Fibroblast of skin of right quadriceps (primary cell): ENCODE measurements at regions not wholly inside any gene's neighbourhood (a gene's known extent, or its start where the extent isn't known, plus 50 kb on each side); places are given as distances from the start of the nearest gene placed in this dataset.
"Not testable (repeated sequence)": the region's sequence is repeated elsewhere in the genome, so short reads cannot be mapped to it uniquely, and the experiment has no call there.

Experiments used
- DNase-seq: peaks from one replicate; pipeline ENCODE4 v3.0.0-alpha.2; 2013

DNA sequence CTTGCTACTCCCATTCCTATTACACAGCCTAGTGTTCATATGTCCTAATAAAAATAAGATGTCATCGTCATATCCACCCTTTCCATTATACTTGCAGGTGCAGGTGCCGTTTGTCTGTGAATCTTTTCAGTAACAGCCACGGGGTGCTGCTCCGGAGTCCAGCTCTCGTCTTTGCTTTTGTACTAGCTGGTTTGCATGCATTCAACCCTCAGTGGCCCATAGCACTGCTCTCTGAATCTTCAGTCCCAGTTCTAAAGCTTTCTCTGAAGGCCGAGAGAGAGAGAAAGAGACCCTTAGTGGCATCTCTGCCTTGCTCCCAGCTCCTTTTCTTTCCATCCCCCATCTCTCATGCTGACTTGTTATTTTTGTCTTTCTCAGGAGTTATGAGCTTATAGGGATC is 468.5 kb downstream of the TMEM232 start:
- DNase-seq: no peak

DNA sequence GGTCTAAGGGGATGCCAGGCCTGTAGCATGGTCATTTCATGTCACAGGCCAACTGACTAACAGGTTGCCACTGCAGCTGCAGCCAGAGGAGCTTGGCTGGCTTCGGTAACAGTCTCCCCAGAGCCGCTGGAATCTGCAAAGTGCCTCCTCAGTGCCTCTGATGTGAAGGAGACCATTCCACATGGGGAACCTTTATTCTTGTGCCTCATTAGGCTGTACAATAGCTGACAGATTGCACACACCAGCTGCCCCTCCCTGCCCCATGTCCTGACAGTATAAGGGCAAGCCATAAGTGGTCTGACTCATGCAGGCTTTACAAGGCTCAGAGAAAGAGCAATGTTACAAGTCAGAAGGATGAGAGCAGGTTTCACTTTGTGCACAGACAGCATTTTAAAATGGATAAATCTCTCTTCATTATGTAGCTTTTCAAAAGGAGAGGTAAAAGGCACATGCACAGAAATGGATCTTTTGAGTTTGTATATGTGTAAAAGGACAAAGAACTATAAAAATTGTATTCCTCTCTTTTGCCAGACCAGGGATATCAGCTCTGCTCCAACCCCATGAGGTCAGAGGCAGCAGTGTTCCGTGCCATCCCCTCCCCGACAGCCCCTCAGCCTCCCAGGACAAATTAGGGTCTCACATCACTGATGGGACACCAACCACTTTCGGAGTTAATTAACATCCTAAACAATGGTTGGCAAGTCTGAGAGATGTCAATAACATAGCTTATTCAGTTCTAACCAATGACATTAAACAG is 467.8 kb downstream of the TMEM232 start:
- peak; percentile 74 for DNase-seq

DNA sequence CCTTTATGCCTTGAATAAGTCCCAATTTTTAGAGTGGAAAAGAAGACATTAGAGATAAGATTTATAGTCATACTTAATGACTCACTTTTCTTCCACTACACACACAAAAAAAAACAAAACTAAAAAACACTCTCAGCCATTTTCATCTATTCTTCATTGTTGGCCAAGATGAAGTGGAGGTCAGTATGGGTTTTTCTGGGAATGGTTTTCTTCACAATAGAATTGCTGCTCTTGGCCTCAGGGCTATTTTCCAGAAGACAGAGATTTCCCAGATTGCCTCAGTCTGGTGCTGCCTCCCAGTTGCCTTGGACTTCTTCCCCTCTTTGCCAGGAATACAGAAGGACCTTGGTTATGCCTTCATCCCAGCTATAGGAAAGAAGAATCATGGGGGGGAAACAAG is 463.7 kb downstream of the TMEM232 start:
- DNase-seq: peak; percentile 34

DNA sequence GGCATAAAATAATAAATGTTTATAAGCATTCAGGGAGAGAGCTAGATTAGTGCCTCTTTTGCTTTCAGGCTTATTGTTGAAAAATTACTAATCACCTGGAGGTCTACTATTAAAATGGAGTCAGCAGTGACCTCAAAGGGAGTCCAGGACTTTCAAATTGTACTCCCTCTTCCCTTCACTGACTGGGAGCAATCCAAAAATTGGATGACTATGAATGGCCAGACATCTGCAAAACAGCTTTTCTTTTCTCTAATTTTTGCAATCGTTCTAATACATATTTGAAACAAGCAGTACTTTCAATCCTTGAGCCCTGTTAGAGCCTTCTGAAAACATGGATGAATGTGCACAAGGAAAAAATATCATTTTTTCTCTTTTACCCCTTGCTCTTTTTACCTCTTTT is 461.8 kb downstream of the TMEM232 start:
- no peak for DNase-seq

DNA sequence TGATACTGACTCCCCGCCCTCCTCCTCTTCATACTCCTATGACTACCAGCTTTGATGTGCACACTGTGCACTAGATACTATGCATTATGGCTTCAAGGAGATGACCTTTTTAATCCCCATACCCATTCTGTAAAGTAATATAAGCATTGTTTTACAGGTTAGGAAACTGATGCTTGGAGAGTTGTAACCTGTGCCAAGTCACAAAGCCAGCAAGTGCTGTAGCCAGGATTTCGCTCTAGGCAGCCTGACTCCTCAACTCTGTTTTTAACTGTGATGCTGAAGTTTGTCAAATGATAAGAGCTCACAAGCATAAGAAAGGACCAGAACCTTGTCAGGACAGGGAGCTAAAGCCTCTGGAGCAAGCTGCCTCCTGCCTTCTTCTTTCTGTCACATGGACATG is 461.3 kb downstream of the TMEM232 start:
- DNase-seq: no peak

DNA sequence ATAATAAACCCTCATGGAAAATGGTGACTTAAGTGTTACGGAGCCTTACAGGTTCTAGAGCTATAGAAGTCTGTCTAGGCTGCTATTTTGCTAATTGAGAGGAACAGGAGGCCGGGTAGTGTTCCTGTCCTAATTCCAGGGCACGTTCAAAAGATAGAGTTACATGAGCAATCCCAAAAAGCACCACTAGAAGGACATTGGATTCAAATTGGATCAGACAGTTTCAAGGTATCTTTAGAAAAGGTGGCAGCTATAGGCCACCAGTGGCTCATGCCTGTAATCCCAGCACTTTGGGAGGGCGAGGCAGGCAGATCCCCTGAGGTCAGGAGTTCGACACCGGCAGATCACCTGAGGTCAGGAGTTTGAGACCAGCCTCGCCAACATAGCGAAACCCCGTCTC is 458.8 kb downstream of the TMEM232 start:
- DNase-seq: no peak

DNA sequence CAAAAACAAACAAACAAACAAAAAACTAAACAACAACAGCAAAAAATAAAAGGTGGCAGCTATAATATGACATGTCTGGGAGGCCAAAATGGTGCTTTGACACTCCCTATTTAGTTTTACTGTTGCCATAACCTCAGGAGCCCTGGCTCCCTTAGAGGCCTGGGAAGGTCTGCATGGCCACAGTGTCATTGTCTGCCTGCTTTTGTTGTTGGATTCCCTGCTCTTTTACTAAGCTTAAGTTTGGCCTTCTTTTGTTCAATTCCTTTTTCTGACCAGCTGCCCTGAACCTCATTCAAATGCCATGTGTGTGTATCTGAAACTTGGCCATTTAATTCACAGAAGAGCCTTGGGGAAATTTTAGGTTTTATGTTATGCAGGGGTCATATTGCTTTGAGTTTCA is 458.2 kb downstream of the TMEM232 start:
- no peak for DNase-seq

DNA sequence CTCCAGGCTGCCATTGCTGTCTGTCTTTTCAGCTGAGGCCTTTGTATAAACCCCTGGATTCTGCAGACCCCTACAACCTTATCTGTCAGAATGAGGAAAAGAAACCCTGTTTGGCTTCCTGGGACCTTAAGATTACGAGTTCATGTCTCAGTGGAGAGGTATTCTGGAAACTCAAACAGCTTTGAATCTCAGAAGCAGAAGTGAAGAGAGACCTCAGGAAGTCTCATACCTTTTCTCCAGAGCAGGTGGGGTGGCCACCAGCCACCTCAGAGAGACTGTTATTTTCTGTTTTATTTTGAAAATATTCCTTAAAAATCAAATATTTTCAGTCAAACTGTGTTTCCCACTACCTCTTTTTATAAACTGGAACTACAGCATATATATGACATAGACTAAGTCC is 457.5 kb downstream of the TMEM232 start:
- DNase-seq: no peak

DNA sequence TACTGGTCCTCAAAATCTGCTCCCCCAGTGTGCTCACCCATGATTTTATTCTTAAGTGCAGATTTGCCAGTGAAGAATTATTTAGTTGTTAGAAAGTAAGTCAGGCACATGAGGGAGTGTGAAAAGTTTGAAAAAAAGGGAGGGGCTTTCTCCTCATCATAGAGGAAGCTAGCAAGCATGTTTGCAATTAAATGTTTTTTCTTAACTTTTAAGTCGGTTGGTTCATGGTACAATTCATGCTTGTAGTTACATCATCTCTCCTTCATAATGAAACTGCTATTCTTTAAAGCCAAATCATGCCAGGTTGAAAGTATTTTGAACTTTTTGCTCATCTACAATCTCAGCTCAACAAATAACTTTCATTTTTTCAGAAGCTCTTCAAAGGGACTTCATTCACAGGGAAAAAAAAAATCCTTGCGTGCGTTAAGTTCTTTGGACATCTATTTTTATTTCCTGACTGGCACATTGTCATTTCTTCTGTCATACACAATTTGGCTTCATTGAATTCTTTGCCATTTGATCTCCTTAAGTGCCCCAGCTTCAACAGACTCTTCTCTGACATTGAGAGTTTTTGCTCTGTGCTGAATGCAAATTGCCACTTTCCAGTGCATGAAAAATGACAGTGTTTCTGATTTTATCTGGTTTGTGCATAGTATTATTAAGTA is 456.9 kb downstream of the TMEM232 start:
- peak; percentile 65 for DNase-seq

DNA sequence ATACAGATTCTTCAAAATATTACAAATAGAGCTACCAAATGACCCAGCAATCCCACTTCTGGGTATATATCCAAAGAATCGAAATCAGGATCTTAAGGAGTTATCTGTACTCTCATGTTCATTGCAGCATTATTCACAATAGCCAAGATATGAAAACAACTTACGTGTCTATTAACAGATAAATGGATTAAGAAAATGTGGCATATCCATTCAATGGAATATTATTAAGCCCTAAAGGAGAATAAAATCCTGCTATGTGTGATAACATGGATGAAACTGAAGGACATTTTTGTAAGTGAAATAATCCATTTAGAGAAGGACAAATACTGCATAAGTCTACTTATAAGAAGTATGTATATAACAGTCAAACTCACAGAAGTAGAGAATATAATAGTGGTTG is 450.6 kb downstream of the TMEM232 start:
- DNase-seq: no peak

DNA sequence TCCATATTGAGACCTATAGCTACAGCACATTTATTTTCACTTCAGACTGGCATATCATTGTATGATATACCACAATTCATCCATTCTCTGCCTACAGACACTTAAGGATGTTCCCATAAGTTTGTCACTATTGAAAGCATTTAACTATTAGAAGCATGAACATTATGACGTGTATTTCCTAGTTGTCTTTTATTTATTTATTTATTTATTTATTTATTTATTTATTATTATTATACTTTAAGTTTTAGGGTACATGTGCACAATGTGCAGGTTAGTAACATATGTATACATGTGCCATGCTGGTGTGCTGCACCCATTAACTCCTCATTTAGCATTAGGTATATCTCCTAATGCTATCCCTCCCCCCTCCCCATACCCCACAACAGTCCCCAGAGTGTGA is 448.0 kb downstream of the TMEM232 start:
- not testable (repeated sequence) for DNase-seq

DNA sequence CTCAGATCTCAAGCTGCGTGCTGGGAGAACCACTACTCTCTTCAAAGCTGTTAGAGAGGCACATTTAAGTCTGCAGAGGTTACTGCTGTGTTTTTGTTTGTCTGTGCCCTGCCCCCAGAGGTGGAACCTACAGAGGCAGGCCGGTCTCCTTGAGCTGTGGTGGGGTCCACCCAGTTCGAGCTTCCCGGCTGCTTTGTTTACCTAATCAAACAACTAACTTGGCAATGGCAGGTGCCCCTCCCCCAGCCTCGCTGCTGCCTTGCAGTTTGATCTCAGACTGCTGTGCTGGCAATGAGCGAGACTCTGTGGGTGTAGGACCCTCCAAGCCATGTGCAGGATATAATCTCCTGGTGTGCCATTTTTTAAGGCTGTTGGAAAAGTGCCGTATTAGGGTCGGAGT is 442.4 kb downstream of the TMEM232 start:
- DNase-seq: not testable (repeated sequence)

DNA sequence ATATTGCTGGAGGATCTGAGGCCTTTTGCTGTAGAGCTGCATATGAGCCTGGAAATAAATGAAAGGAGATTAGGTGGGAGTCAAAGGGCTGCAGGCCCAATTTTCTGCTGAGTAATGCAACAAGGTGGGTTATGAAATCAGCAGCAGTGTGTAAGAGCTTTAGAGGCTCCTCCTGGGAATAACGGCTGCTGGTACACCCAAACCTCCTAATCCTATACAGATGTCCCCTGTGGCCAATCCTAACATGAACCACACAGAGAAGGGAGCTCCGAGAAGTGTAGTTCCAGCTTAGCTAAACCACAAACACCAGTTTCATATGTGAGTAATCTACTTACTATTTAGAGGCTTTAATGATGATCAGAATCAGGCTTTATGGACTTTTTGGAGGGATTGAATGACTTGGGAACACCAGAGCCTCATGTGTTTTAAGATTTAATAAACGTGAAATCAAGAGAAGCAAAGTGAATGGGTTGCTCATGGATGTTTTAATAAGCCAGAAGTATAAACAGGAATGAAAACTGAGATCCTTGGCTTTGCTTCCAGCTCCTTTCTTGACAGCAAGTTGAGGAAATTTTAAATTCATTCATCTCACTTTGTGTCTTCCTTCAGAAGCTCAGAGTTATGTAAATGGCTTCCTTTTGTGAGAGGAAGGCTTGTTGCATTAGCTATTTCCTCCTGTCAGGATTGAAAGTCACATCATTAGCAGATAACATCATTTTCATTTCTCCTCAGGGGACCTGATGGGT is 437.5 kb downstream of the TMEM232 start:
- DNase-seq: peak; percentile 100

DNA sequence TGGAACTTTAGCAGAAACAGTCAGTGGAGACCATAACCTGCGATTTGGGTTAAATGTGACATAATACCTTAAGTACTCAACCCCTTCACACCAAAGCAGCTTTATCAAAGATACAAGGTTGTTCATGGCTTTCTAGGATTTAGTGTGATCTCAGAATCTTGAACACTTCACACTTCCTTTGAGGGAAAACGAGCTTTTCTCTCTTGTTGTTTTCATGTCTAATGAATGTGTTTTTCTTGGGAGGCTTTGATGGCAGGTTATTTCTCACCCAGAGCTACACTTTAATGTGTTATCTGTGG is 437.0 kb downstream of the TMEM232 start:
- no peak for DNase-seq

DNA sequence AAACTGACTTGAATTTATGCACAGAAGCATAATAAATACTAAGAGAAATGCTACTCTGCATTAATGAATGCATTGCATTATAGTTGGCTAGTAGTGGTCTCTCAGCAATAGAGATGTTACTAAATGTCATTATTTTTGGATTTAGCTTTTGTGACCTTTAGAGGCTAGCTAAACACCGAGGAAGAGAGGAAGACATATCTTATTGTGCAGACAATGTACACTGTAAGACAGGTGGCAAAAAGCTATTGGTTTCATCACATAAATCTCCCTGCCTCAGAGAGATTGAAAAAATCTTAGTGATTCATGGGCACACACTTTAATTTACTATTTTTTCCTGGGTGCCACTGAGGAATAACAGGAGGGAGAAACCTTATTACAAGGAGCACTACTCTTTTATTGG is 435.9 kb downstream of the TMEM232 start:
- no peak for DNase-seq

DNA sequence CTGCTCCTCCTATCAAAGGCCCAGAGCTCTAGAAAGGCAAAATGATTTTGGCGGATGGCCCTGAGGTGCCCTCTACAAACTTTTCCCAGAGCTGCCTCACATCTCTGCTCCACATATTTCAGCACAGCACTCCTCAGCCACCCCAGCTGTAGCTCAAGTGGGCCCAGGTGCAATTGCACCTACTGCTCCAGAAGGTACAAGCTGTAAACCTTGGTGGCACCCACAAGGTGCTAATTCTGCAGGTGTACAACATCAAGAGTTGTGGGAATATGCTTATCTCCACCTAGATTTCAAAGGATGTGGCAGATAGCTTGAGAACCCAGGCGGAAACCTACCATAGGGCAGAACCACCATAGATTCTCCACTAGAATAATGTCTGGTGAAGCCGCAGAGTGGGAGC is 432.2 kb downstream of the TMEM232 start:
- DNase-seq: no peak

DNA sequence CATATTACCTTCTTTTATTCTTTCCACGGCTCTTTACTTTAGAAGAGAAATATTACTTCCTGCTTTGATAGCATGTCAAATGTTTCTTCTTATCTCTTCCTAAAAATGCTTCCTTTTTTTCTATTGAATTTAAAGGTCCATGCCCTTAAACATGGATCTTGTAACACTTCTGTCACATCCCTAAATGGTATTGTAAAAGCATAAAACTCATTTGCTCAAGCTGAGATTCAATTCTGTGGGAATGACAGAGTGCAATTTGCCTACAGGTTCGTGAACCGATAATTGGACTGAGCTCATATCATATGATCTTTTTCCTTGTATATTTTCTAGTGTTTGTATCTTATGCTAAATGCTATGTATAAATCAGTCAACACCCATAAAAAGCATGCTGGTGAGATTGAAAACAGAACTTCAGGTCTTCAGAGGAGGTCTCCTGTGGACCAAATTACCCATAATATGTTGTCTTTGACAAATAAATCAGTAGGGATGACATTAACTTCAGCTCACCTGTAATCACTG is 429.3 kb downstream of the TMEM232 start:
- DNase-seq: no peak

DNA sequence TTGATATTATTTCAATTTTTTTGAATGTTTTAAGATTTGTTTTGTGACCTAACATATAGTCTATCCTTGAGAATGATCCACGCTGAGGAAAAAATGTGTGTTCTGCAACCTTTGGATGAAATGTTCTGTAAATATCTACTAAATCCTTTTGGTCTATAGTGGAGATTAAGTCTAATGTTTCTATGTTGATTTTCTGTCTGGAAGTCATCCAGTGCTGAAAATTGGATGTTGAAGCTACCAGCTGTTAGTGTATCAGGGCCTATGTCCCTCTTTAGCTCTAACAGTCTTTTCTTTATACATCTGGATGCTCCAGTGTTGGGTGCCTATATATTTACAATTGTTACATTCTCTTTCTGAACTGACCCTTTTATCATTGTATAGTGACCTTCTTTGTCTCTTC is 422.3 kb downstream of the TMEM232 start:
- no peak for DNase-seq

DNA sequence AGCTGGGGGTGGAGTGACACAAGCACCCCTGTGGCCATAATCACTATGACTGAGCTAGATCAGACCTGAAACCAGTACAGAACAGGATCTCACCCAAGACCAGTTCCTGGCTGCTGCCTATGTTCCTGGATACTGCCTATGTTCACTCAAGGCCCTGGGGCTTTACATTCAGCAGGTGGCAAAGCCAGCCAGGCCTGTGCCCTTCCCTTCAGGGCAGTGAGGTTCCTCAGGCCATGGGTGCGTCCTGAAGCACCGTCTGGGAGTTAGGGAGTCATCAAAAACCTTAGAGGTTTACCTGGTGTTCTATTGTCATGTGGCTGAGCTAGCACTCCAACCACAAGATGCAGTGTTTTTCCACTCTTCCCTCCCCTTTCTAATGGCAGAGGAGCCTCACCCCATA is 419.8 kb downstream of the TMEM232 start:
- no peak for DNase-seq

DNA sequence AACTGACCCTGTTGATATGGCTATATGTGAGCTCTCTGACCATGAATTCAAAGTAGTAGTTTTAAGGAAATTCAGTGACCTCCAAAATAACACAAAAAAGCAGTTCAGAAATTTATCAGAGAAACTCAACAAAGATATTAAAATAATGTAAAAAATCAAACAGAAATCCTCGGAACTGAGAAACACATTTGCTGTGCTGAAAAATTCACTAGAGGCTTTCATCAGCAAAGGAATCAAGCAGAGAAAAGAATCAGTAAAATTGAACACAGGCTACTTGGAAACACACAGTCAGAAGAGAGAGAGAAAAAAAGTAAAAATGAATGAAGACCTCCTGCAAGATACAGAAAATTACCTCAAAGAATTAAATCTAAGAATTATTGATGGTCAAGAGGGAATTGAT is 417.2 kb downstream of the TMEM232 start:
- no peak for DNase-seq

DNA sequence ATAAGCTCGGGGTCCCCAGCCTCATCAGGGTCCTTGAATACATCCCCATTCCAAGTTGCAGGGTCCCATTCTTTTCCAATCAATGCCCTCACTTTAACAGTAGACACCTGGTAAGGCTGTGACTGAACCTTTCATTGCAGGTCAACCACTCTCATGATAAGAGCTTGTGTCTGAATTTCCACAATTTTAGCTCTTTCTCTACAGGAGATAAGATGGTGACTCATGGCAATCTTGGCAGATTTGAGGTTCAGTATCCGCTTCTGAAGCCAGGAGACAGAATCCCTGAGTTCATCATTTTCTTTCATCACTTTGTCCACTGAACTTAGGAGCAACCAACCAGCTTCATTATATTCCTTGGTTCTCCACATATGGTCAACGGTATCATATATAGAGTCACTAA is 409.9 kb downstream of the TMEM232 start:
- not testable (repeated sequence) for DNase-seq

DNA sequence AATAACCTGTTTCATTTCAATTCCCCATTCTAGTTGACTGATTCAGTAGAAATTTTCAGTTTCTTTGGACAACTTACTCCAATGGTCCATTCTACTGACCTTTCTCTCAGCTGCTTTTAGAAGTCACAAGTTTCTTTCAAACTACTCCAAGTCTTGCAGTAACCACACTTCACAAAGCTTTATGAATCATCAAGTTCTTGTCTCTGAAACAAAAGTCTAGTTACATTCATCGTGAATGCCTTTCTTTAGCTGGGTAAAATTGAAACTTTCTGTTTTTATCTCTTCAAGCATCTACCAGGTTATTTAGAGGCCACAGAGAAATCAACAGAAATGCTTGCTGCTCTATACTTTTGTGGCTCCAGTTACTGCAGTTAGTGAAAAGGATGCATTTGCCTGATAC is 405.4 kb downstream of the TMEM232 start:
- DNase-seq: peak; percentile 56

DNA sequence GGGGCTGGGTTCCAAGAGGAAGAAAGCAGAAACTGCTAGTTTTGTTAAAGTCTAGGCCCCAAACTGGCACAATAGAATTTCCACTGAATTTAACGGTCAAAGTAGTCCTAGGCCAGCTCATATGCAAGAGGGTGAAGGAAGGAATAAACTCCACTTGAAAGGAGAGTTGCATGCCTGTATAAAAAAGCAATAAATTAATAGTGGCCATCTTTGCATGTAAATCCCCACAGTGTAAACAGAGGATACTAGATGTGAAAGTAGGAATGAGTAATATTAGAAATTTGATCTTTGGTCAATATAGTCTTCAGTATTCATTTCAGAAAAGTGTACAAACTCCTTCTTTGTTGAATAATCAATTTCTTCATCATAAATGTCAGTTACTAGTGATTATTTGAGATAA is 403.1 kb downstream of the TMEM232 start:
- no peak for DNase-seq

DNA sequence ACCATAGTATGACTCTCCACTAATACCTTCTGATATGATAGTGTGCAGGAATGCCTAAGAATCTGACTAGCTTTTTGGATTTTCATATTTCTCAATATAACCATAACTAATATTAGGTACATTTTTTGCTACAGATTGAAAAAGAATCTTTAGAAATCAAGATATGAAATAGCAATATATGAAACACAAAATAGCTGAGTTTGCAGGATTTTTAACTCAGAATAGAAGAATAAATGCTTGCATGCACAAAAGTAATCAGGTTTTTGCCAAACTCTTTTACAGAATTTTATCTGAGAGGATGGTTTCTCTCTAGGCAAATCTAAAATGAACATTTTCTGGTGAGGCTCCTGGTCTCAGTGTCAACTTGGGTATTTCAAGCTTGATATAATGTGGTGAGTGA is 402.6 kb downstream of the TMEM232 start:
- no peak for DNase-seq
